Cardiac muscle cell (in vitro differentiated cells and primary cell): ENCODE measurements at regions not wholly inside any gene's neighbourhood (a gene's known extent, or its start where the extent isn't known, plus 50 kb on each side); places are given as distances from the start of the nearest gene placed in this dataset.

Source experiments
- DNase-seq, 2 donors: peaks; one replicate each; pipeline versions ENCODE4 v3.0.0 to v3.0.0-alpha.2; 2010 to 2017; ENCODE audit warnings: low read depth in 1 of 2, low spot score in 1 of 2
- H3K27ac ChIP-seq: fragments of 200-600 bp; sonication (generic); 2 replicates; pipeline ENCODE4 v1.5.1; 2016
- H3K27me3 ChIP-seq: fragments of 200-600 bp; sonication (generic); 2 replicates; pipeline ENCODE4 v1.6.0; 2016; ENCODE audit warnings: control low read depth
- H3K36me3 ChIP-seq: fragments of 200-600 bp; sonication (generic); 2 replicates; pipeline ENCODE4 v1.5.1; 2016; ENCODE audit warnings: control low read depth
- H3K4me1 ChIP-seq: fragments of 200-600 bp; sonication (generic); 2 replicates; pipeline ENCODE4 v1.8.1; 2017; ENCODE audit warnings: low read depth, mild to moderate bottlenecking, mixed run types
- H3K4me3 ChIP-seq: fragments of 200-600 bp; sonication (generic); 2 replicates; pipeline ENCODE4 v1.5.1; 2016; ENCODE audit warnings: mild to moderate bottlenecking
- H3K9me3 ChIP-seq: fragments of 200-600 bp; sonication (generic); 2 replicates; pipeline ENCODE4 v1.5.1; 2017; ENCODE audit warnings: low read depth, mild to moderate bottlenecking, control low read depth
- CTCF ChIP-seq: IDR thresholded peaks from 2 replicates; pipeline ENCODE4 v1.5.1; 2012; ENCODE audit warnings: low read depth, mild to moderate bottlenecking, low read length

GRCh38 chr5:39544941-39545340 is 120.2 kb upstream of the DAB2 start:
- no peaks in the 10 kb centered on the region for H3K9me3 ChIP-seq
- peaks cover 3% of the 10 kb centered on the region for H3K4me1 ChIP-seq
- TF ChIP-seq CTCF: no peak
- no peak overlapping the region for H3K4me3 ChIP-seq
- no peaks in the 10 kb centered on the region for H3K36me3 ChIP-seq
- no peak overlapping the region for H3K27ac ChIP-seq
- H3K27me3 ChIP-seq: no peaks in the 10 kb centered on the region
- no peak for DNase-seq

- DNase-seq: no peak
- Histone ChIP-seq H3K4me3 (no peak overlapping the region), H3K27me3 (no peaks in the 10 kb centered on the region), H3K36me3 (no peaks in the 10 kb centered on the region), H3K4me1 (peaks cover 3% of the 10 kb centered on the region), H3K27ac (no peak overlapping the region), H3K9me3 (no peaks in the 10 kb centered on the region)
- no peak for TF ChIP-seq CTCF
Observed at GRCh38 chr5:39543335-39543734, 118.6 kb upstream of the DAB2 start.

GRCh38 chr5:39542511-39543285 is 117.9 kb upstream of the DAB2 start:
- DNase-seq: peak in 1 of 2 donors; percentile 19
- Histone ChIP-seq H3K27ac (no peak overlapping the region), H3K9me3 (no peaks in the 10 kb centered on the region), H3K27me3 (no peaks in the 10 kb centered on the region), H3K4me1 (peaks cover 3% of the 10 kb centered on the region), H3K4me3 (no peak overlapping the region), H3K36me3 (no peaks in the 10 kb centered on the region)
- TF ChIP-seq CTCF: no peak

- Histone ChIP-seq H3K27ac (no peak overlapping the region), H3K36me3 (no peaks in the 10 kb centered on the region), H3K4me1 (no peaks in the 10 kb centered on the region), H3K9me3 (no peaks in the 10 kb centered on the region), H3K27me3 (no peaks in the 10 kb centered on the region), H3K4me3 (no peak overlapping the region)
- no peak for TF ChIP-seq CTCF
- DNase-seq: no peak
Observed at GRCh38 chr5:39541920-39542319, 117.1 kb upstream of the DAB2 start.

GRCh38 chr5:39539470-39539869 is 114.7 kb upstream of the DAB2 start:
- Histone ChIP-seq H3K4me1 (no peaks in the 10 kb centered on the region), H3K27ac (no peak overlapping the region), H3K27me3 (no peaks in the 10 kb centered on the region), H3K4me3 (no peak overlapping the region), H3K36me3 (no peaks in the 10 kb centered on the region), H3K9me3 (no peaks in the 10 kb centered on the region)
- no peak for DNase-seq
- TF ChIP-seq CTCF: no peak

GRCh38 chr5:39534690-39535089 is 109.9 kb upstream of the DAB2 start:
- H3K4me3 ChIP-seq: no peak overlapping the region
- no peaks in the 10 kb centered on the region for H3K4me1 ChIP-seq
- no peak overlapping the region for H3K27ac ChIP-seq
- TF ChIP-seq CTCF: no peak
- H3K36me3 ChIP-seq: no peaks in the 10 kb centered on the region
- H3K9me3 ChIP-seq: no peaks in the 10 kb centered on the region
- no peak for DNase-seq
- no peaks in the 10 kb centered on the region for H3K27me3 ChIP-seq
